GM18502 (cell line): ENCODE measurements at regions not wholly inside any gene's neighbourhood (a gene's known extent, or its start where the extent isn't known, plus 50 kb on each side); places are given as distances from the start of the nearest gene placed in this dataset.

Experiments used
- ATAC-seq: cut with Tn5 transposase; IDR thresholded peaks from one replicate; pipeline ENCODE4 v1.9.1; 2021; ENCODE audit warnings: mild to moderate bottlenecking; ENCODE audit not compliant: unreplicated experiment, poor library complexity

GRCh38 chr16:61362585-61362984 lies 673.7 kb downstream of the CDH8 start:
- ATAC-seq: no peak

GRCh38 chr16:61344791-61345190 lies 691.4 kb downstream of the CDH8 start:
- ATAC-seq: no peak

DNA sequence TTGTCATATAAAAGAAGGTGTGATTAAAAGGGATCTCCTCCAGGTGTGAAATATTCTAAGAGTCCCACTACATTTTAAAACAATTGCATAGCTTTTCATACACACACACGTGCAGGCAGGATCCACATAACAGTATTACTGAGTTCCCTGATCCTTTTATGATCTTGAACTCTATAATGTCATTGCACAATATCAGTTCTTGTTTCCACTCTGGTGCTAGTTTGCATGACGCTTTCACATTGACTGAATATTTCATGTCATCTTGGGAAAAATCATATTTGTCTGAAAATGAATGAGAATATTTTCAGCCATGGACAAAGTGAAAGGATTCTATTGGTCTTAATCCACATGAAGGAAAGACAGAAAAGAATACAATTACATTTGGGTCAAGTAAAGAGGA lies 703.8 kb downstream of the CDH8 start:
- ATAC-seq: no peak

GRCh38 chr16:61324044-61324443 lies 712.2 kb downstream of the CDH8 start:
- ATAC-seq: no peak

GRCh38 chr16:61323456-61323855 lies 712.8 kb downstream of the CDH8 start:
- ATAC-seq: no peak

GRCh38 chr16:61320791-61321190 lies 715.4 kb downstream of the CDH8 start:
- no peak for ATAC-seq

DNA sequence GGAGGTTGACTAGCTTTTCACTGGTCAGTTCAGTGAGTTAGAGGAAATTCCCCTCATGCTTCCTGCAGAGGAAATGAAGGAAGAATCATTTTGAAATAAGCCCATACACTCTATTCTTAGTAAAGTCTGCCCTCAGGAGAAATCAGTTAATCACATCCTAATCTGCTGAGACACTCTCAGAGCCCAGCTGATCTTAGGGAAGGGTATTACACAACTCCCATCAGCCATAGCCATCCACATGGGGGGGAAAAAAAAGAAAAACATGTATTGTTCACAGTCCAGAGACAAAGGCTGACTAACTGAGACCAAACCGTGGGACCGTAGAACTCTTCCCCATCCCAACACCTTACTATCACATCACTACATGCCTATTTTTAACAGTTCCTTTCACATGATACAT lies 722.3 kb downstream of the CDH8 start:
- no peak for ATAC-seq

DNA sequence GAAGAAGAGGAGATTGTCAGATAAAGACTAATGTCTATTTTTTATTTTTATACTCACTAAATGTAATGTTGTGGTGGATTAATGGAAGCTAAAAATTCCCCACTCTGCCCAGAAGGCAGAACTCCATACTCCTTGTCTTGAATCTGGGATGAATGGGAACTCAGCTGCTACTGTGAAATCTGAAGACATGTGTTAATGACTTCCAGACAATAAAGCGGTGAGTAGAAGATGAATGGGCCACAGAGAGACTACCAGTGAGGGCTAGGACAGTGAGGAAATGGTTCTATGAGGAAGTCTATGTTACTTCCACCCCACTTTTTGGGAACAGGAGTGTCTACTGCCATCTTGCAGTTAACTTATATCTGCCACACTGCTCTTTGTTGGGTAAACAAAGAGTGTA lies 726.9 kb downstream of the CDH8 start:
- no peak for ATAC-seq

- ATAC-seq: no peak
Measured at GRCh38 chr16:61306204-61306603, 730.0 kb downstream of the CDH8 start.

DNA sequence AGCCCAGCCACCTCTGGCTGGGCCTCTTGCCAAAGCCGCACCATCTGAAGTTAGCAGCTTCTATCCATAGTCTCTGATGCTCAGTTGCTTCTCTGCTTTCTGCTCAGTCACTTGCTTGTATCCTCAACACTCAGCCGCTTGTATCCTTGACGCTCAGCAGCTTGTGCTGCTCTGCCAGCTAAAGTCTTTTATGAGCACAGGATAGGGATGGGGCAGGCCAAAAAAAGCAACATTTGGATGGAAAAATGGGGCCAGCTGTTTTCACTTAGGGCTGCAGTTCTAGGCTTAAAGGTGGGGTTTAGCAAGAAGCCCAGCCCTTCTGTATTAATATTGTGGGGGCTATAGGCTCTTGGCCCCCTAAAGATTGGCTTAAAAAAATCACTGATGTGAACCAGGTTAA lies 739.4 kb downstream of the CDH8 start:
- ATAC-seq: no peak

DNA sequence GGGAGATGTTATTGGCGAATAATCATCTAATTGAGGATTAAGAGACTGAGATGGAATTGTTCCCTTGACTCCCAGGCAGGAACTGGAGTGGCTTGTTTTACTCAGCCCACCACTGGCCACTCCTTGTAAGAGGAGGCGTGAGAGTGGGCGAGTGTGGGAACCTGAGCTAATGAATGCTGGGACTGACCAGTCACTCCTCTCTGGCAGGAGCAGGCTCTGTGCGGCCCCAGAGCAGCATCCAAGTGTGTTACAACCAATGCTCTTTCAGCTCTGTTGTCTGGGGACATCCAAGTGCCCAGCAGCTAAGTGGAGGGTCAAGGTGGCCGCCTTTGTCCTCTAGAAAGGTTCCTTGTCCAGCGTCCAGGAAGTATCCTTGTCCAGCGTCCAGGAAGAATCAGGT lies 739.9 kb downstream of the CDH8 start:
- ATAC-seq: no peak

DNA sequence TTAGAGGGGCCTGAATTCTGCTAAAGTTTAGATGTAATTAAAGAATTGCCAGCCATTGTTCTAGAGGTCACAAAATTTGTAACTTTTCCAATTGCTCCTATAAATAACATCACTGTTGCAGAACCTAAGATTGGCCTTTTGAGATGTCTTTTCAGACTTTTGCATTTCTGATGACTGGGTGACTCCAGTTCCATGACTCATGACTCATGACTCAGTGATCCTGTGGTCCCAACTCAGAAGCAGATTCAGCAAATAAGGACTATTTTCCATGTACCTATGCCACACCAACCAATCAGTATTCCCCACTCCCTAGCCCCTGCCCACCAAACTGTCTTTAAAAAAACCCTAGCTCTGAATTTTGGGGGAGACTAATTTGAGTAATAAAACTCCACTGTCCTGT lies 740.9 kb downstream of the CDH8 start:
- ATAC-seq: no peak

DNA sequence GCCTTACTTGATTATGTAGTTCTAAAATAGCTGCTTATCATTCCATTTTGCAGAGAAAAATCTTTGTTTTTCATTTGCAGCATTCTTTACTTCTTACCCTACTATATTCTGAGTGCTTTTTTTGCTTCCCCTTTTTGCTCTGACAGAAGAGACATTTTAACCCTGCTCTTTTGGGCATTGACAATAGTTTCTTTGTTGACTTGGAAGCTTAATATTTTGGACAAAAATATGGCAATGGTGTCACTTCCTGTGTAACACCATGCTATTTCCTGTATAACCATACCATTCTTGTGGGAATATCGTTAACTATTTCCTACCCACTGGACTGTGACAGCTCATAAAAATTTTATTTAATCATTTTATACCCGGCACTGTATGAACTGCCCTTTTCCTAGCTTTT lies 747.1 kb downstream of the CDH8 start:
- no peak for ATAC-seq

DNA sequence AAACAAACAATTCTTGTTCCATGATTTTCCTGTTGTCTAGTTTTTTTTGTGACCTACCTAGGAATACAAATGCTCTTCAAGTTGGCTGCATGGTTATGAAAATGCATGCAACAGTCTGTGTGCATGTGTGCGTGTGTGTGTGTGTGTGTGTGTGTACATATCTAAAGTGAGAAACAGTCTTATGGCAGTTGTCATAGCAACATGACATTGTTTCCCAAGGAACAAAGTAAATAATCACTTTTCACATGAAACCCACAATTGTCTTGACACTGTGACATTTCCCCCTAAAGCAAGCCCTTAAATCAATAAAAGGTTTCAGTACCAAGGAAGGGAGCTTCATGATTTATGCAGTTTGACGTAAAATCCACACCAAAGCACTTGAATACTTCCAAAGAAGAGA lies 758.4 kb downstream of the CDH8 start:
- no peak for ATAC-seq

DNA sequence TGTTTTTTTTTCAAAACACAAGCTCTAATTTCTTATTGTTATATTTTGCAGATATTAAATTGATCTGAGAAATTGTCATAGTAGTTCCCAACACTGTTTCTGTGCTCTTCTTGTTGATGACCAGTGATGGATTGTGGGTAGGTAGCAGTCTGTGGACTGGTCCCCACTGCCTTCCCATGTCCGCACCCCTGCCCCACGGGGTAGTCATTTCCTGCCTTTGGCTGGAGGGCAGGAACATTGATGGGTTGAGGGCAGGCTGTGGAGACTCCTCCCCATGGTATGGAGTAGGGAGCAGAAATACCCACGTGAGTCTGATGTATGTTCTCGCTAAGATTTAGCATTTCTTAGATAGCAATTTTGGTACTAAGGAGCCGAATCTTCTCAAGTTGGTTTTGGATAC lies 762.0 kb downstream of the CDH8 start:
- no peak for ATAC-seq

- no peak for ATAC-seq
Measured at GRCh38 chr16:61270726-61271125, 765.5 kb downstream of the CDH8 start.

GRCh38 chr16:61263400-61263799 lies 772.8 kb downstream of the CDH8 start:
- ATAC-seq: no peak

DNA sequence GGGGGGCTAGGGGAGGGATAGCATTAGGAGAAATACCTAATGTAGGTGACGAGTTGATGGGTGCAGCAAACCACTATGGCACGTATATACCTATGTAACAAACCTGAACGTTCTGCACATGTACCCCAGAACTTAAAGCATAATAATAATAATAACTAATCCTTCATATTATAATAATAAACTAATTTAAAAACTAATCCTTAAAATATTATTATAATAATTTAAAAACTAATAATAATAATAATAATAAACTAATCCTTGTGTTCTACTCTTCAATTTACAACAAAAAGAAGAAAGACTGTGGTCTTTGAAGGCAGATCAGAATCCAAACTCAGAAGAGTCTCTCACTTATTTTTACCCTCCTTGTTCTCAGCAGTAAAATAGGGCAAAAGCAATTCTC lies 774.9 kb downstream of the CDH8 start:
- ATAC-seq: no peak

DNA sequence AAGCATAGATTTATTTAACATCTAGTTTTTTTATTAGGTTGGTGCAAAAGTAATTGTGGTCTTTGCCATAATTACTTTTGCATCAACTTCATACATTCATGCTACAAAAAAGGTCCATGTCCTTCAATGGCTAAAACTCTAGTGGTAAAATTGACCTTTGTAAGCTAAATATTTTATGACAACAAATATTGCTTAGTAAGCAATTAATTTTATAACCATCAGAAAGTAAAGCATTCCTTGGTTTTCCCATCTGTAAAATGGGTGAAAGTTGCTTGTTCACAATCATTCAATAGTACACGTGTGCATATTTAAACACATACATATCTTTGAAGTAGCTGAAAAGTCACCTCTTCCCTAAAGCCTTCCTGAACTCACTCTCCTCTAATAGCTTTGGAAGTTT lies 789.6 kb downstream of the CDH8 start:
- ATAC-seq: no peak

DNA sequence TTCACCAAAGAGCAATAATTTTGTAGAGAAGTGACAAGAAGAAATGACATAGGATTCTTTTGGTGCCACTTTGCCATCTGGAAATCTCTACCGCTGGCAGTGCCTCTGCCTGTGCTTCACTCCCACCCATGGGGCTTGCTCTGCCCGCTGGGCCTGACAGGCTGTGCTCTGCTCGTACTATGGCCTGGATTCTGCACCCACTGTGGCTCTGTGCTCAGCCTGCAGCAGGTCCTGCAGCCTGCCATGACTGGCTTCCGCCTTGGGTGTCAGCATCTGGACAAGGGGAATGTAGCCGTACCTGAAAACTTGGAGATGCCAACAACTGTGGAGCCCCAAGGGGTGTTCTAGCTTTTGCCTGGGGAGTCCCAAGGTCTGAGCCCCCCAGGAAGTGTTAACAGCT lies 792.3 kb downstream of the CDH8 start:
- ATAC-seq: no peak

GRCh38 chr16:61237884-61238485 lies 798.3 kb downstream of the CDH8 start:
- ATAC-seq: no peak

- ATAC-seq: no peak
Measured at GRCh38 chr16:61233713-61234112, 802.5 kb downstream of the CDH8 start.

- no peak for ATAC-seq
Measured at GRCh38 chr16:61228371-61228770, 807.9 kb downstream of the CDH8 start.
